Hepatocyte (in vitro differentiated cells): ENCODE measurements at regions not wholly inside any gene's neighbourhood (a gene's known extent, or its start where the extent isn't known, plus 50 kb on each side); places are given as distances from the start of the nearest gene placed in this dataset.

Experiments used
- DNase-seq: peaks from one replicate; pipeline ENCODE4 v3.0.0-alpha.2; 2016; ENCODE audit warnings: low spot score
- H2AFZ ChIP-seq: fragments of 200-600 bp; sonication (generic); 2 replicates; pipeline ENCODE4 v1.6.0; 2016; ENCODE audit warnings: antibody characterized with exemption, mild to moderate bottlenecking
- H3K27ac ChIP-seq: fragments of 200-600 bp; sonication (generic); 2 replicates; pipeline ENCODE4 v1.5.1; 2016; ENCODE audit warnings: mild to moderate bottlenecking
- H3K27me3 ChIP-seq: fragments of 200-600 bp; sonication (generic); 2 replicates; pipeline ENCODE4 v1.6.1; 2016
- H3K36me3 ChIP-seq: fragments of 200-600 bp; sonication (generic); replicated peaks from 2 replicates; pipeline ENCODE4 v1.5.1; 2016; ENCODE audit warnings: low read depth; ENCODE audit not compliant: insufficient read depth
- H3K4me1 ChIP-seq: fragments of 200-600 bp; sonication (generic); 2 replicates; pipeline ENCODE4 v1.5.1; 2016; ENCODE audit warnings: mild to moderate bottlenecking, moderate library complexity; ENCODE audit not compliant: insufficient read depth
- H3K4me2 ChIP-seq: fragments of 200-600 bp; sonication (generic); 2 replicates; pipeline ENCODE4 v1.6.0; 2016
- H3K4me3 ChIP-seq: fragments of 200-600 bp; sonication (generic); 2 replicates; pipeline ENCODE4 v1.5.1; 2016; ENCODE audit warnings: mild to moderate bottlenecking
- H3K79me2 ChIP-seq: fragments of 200-600 bp; sonication (generic); 2 replicates; pipeline ENCODE4 v1.6.0; 2017; ENCODE audit warnings: mild to moderate bottlenecking
- H3K9me2 ChIP-seq: fragments of 200-600 bp; sonication (generic); replicated peaks from 2 replicates; pipeline ENCODE4 v1.6.0; 2017; ENCODE audit warnings: mild to moderate bottlenecking; ENCODE audit not compliant: insufficient read depth
- H3K9me3 ChIP-seq: fragments of 200-600 bp; sonication (generic); 2 replicates; pipeline ENCODE4 v1.5.1; 2016; ENCODE audit warnings: low read depth, mild to moderate bottlenecking
- H4K20me1 ChIP-seq: fragments of 200-600 bp; sonication (generic); 2 replicates; pipeline ENCODE4 v1.6.0; 2016; ENCODE audit warnings: mild to moderate bottlenecking; ENCODE audit not compliant: insufficient read depth, poor library complexity, severe bottlenecking
- EZH2 ChIP-seq: fragments of 200-600 bp; sonication (generic); IDR thresholded peaks from 2 replicates; pipeline ENCODE4 v1.6.1; 2016; ENCODE audit warnings: antibody characterized with exemption, mild to moderate bottlenecking, borderline replicate concordance
- EZH2phosphoT487 ChIP-seq: fragments of 200-600 bp; sonication (generic); IDR thresholded peaks from one replicate; pipeline ENCODE4 v1.6.1; 2018; ENCODE audit warnings: antibody characterized with exemption, mild to moderate bottlenecking, low read depth, moderate library complexity; ENCODE audit not compliant: unreplicated experiment, severe bottlenecking
- WGBS: methylation state at CpG from one replicate; pipeline ENCODE4 v1.1.6; 2016; ENCODE audit warnings: low lambda C conversion rate; ENCODE audit errors: missing lambda C conversion rate; 5-methylcytosine and 5-hydroxymethylcytosine counted together
- TF ChIP-seq, protein P1 (sequence below): fragments of 200-600 bp; sonication (generic); IDR thresholded peaks from 2 replicates; pipeline ENCODE4 v1.5.1; 2016; ENCODE audit warnings: antibody characterized with exemption, mild to moderate bottlenecking; ENCODE audit not compliant: poor library complexity

- no peaks in the 10 kb centered on the region for H3K36me3 ChIP-seq
- DNase-seq, result no peak
- no peak overlapping the region for H3K4me3 ChIP-seq
- no peaks in the 10 kb centered on the region for H4K20me1 ChIP-seq
- H2AFZ ChIP-seq, result no peak overlapping the region
- H3K79me2 ChIP-seq, result no peaks in the 10 kb centered on the region
- no peaks in the 10 kb centered on the region for H3K9me3 ChIP-seq
- WGBS, result 76% methylated on average over 4 of the region's 4 CpGs
- no peaks in the 10 kb centered on the region for H3K9me2 ChIP-seq
- H3K27me3 ChIP-seq, result no peaks in the 10 kb centered on the region
- TF ChIP-seq EZH2phosphoT487, result no peak
- TF ChIP-seq, protein P1, sequence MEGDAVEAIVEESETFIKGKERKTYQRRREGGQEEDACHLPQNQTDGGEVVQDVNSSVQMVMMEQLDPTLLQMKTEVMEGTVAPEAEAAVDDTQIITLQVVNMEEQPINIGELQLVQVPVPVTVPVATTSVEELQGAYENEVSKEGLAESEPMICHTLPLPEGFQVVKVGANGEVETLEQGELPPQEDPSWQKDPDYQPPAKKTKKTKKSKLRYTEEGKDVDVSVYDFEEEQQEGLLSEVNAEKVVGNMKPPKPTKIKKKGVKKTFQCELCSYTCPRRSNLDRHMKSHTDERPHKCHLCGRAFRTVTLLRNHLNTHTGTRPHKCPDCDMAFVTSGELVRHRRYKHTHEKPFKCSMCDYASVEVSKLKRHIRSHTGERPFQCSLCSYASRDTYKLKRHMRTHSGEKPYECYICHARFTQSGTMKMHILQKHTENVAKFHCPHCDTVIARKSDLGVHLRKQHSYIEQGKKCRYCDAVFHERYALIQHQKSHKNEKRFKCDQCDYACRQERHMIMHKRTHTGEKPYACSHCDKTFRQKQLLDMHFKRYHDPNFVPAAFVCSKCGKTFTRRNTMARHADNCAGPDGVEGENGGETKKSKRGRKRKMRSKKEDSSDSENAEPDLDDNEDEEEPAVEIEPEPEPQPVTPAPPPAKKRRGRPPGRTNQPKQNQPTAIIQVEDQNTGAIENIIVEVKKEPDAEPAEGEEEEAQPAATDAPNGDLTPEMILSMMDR, result no peak
- no peak for TF ChIP-seq EZH2
- H3K27ac ChIP-seq, result no peak overlapping the region
- no peaks in the 10 kb centered on the region for H3K4me1 ChIP-seq
- no peak overlapping the region for H3K4me2 ChIP-seq
These were observed 296.7 kb upstream of the USP25 start for GRCh38 chr21:15433091-15433490.

DNA sequence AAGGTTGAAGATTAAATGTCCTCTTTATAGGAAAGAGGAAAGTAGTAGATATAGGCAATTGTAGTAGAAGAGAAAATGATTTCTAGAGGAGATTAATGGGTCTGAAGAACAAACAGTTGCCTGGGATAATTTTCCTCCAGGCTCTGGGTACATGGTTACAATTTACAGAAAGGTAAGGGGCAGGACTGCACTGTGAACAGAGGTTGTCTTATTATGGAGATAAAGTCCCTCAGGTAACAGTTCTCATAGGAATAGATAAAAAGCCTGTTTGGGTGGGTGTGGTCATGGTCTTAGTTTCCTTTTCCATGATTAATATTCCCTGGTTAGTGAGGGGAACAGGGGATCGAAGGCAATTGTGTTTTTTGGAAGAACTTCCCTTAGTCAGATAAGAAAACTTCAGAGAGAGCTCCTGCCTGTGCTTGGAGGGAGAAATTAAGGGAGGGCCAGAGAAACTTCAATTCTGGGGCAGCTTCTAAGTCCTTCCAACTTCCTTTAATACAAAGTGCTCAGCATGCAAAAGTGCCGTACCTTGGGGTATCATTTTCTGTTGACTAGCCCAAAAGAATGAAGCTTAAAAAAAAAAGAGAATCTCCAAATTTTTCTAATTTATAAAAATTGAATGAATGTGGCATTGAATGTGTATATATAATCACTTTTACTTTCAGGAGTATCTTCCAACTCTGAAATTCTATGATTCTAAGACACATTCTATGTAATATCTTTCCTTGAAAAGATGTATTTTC, 295.4 kb upstream of the USP25 start:
- Histone ChIP-seq H3K4me3 (no peak overlapping the region), H3K9me2 (no peaks in the 10 kb centered on the region), H3K4me1 (no peaks in the 10 kb centered on the region), H3K27me3 (no peaks in the 10 kb centered on the region), H3K27ac (no peak overlapping the region), H3K9me3 (no peaks in the 10 kb centered on the region), H4K20me1 (no peaks in the 10 kb centered on the region), H3K79me2 (no peaks in the 10 kb centered on the region), H3K4me2 (no peak overlapping the region), H2AFZ (no peak overlapping the region), H3K36me3 (no peaks in the 10 kb centered on the region)
- no peak for DNase-seq
- TF ChIP-seq, protein P1, result no peak
- TF ChIP-seq EZH2 (no peak), EZH2phosphoT487 (no peak)
- 72% methylated on average over 2 of the region's 2 CpGs for WGBS

DNA sequence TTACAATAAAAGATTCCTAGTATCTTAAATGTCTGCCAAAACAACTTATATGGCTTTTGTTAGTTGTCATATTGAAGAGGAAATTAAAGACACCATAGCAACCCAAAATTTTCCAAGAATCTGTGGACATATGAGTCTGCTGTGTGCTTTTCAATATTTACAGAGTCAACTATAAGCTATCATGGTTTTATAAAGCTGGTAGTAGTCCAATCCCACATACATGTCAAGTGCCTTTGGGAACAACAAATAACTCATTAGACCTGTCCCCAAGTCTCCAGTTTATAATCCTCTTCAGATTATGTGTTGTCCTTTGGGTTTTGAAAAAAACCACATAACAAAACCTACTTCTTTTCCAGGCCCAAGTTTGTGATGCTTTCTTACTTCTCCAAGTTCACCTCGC, 293.8 kb upstream of the USP25 start:
- no peaks in the 10 kb centered on the region for H3K9me2 ChIP-seq
- no peaks in the 10 kb centered on the region for H3K79me2 ChIP-seq
- TF ChIP-seq EZH2phosphoT487 (no peak), EZH2 (no peak)
- TF ChIP-seq, protein P1, result no peak
- no peaks in the 10 kb centered on the region for H3K4me1 ChIP-seq
- no peak overlapping the region for H3K4me3 ChIP-seq
- 100% methylated on average over 1 of the region's 1 CpG for WGBS
- H4K20me1 ChIP-seq, result no peaks in the 10 kb centered on the region
- no peaks in the 10 kb centered on the region for H3K9me3 ChIP-seq
- no peak overlapping the region for H2AFZ ChIP-seq
- no peak for DNase-seq
- no peaks in the 10 kb centered on the region for H3K36me3 ChIP-seq
- no peak overlapping the region for H3K27ac ChIP-seq
- H3K4me2 ChIP-seq, result no peak overlapping the region
- H3K27me3 ChIP-seq, result no peaks in the 10 kb centered on the region

GRCh38 chr21:15437883-15438282, 291.9 kb upstream of the USP25 start:
- DNase-seq, result no peak
- Histone ChIP-seq H3K9me3 (no peaks in the 10 kb centered on the region), H3K4me3 (no peak overlapping the region), H3K4me2 (no peak overlapping the region), H3K79me2 (no peaks in the 10 kb centered on the region), H3K27me3 (no peaks in the 10 kb centered on the region), H3K4me1 (no peaks in the 10 kb centered on the region), H4K20me1 (no peaks in the 10 kb centered on the region), H3K36me3 (no peaks in the 10 kb centered on the region), H3K9me2 (no peaks in the 10 kb centered on the region), H2AFZ (no peak overlapping the region), H3K27ac (no peak overlapping the region)
- 39% methylated on average over 2 of the region's 2 CpGs for WGBS
- TF ChIP-seq EZH2 (no peak), EZH2phosphoT487 (no peak)
- TF ChIP-seq, protein P1, result no peak
